ENCODE measurements at regions not wholly inside any gene's neighbourhood (a gene's known extent, or its start where the extent isn't known, plus 50 kb on each side); places are given as distances from the start of the nearest gene placed in this dataset.

DNA sequence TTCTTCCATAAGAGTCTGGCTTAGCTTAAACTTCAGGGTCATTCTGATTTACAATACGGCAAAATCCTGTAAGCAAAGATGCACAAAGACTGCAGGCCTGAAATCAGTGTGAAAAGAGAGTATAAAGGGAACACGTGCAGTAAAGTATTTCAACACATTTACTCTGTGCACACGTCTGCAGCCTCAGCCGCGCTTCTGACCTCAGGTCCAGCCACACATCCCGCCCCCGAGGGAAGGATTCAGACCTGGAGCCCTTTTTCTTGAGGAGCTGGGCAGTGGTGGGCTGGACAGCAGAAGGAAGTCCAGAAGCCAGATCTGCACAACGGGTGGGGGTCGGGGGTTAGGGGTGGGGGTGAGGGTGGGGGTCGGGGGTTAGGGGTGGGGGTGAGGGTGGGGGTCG, 58.9 kb upstream of the FAM20C start:
- H3K4me3 ChIP-seq (replicated peaks in 1 of 2; ENCODE audit: low read depth in 1 of 2, low read length in 2 of 2): no peak overlapping the region
- H3K27me3 ChIP-seq (ENCODE audit: insufficient read depth, low read length): peaks cover 13% of the 10 kb centered on the region; the same call in 1 of the 2 replicates
- RAD21 ChIA-PET (ENCODE audit: low non-redundant PET in 1 of 2, low total read pairs in 2 of 2, uncharacterized antibody in 2 of 2, unreplicated experiment in 2 of 2): no interaction called here
- intact Hi-C loops (cut with micrococcal nuclease): no loop called here
- CTCF ChIA-PET: no interaction called here
- H2AFZ ChIP-seq (ENCODE audit: low read depth, low read length, poor library complexity, severe bottlenecking): no peak overlapping the region
- no peaks in the 10 kb centered on the region for H3K79me2 ChIP-seq (ENCODE audit: insufficient read depth, low read length)
- no peak for ATAC-seq
- no peak overlapping the region for H3K4me2 ChIP-seq (ENCODE audit: low read length)
- POLR2A ChIA-PET: no interaction called here
- no peak for DNase-seq (ENCODE audit: low read depth, low spot score)
- TF ChIP-seq POLR2AphosphoS5 (IDR thresholded peaks at IDR 0.05; ENCODE audit: low read depth, low read length): no peak
- no peak for TF ChIP-seq YY1 (IDR thresholded peaks at IDR 0.05; ENCODE audit: extremely low read depth, insufficient replicate concordance, low read depth, low read length)
- no peak for TF ChIP-seq EGR1 (IDR thresholded peaks at IDR 0.05; ENCODE audit: low read depth)
- TF ChIP-seq, protein P1, sequence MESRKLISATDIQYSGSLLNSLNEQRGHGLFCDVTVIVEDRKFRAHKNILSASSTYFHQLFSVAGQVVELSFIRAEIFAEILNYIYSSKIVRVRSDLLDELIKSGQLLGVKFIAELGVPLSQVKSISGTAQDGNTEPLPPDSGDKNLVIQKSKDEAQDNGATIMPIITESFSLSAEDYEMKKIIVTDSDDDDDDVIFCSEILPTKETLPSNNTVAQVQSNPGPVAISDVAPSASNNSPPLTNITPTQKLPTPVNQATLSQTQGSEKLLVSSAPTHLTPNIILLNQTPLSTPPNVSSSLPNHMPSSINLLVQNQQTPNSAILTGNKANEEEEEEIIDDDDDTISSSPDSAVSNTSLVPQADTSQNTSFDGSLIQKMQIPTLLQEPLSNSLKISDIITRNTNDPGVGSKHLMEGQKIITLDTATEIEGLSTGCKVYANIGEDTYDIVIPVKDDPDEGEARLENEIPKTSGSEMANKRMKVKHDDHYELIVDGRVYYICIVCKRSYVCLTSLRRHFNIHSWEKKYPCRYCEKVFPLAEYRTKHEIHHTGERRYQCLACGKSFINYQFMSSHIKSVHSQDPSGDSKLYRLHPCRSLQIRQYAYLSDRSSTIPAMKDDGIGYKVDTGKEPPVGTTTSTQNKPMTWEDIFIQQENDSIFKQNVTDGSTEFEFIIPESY (IDR thresholded peaks at IDR 0.05; ENCODE audit: extremely low read depth, insufficient replicate concordance, low read length): no peak
- TF ChIP-seq POLR2A (IDR thresholded peaks at IDR 0.05; ENCODE audit: borderline replicate concordance, extremely low read depth, insufficient read depth, insufficient read length): no peak
- no peak for TF ChIP-seq SIN3A (IDR thresholded peaks at IDR 0.05; ENCODE audit: low read depth)
- no peak for TF ChIP-seq ELF1 (IDR thresholded peaks at IDR 0.05; ENCODE audit: borderline replicate concordance, low read depth)
- TF ChIP-seq, protein P2, sequence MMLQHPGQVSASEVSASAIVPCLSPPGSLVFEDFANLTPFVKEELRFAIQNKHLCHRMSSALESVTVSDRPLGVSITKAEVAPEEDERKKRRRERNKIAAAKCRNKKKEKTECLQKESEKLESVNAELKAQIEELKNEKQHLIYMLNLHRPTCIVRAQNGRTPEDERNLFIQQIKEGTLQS (IDR thresholded peaks at IDR 0.05): no peak
- TF ChIP-seq JUND (IDR thresholded peaks at IDR 0.05): no peak
- TF ChIP-seq, protein P3, sequence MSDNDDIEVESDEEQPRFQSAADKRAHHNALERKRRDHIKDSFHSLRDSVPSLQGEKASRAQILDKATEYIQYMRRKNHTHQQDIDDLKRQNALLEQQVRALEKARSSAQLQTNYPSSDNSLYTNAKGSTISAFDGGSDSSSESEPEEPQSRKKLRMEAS (IDR thresholded peaks at IDR 0.05): no peak
- no peak for TF ChIP-seq RAD21 (IDR thresholded peaks at IDR 0.05; ENCODE audit: low read depth)
- no peak overlapping the region for H3K9ac ChIP-seq (ENCODE audit: low read length)
- no peaks in the 10 kb centered on the region for H3K36me3 ChIP-seq (ENCODE audit: control insufficient read depth in 1 of 2, insufficient read depth in 2 of 2, low read length in 2 of 2)
- H3K27ac ChIP-seq (ENCODE audit: low read depth, low read length): no peak overlapping the region
- no peaks in the 10 kb centered on the region for H3K9me3 ChIP-seq (ENCODE audit: control insufficient read depth in 1 of 2, insufficient read depth in 1 of 2, low read depth in 1 of 2, low read length in 2 of 2)
- no peaks in the 10 kb centered on the region for H3K4me1 ChIP-seq (ENCODE audit: control insufficient read depth in 1 of 2, insufficient read depth in 2 of 2, low read length in 2 of 2)
- H4K20me1 ChIP-seq (ENCODE audit: insufficient read depth): no peaks in the 10 kb centered on the region
- H3K9me2 ChIP-seq (ENCODE audit: insufficient read depth): no peaks in the 10 kb centered on the region
- BruUV-seq (replicated peaks): no TSS peak
